Endothelial cell of umbilical vein (primary cell): ENCODE measurements at regions not wholly inside any gene's neighbourhood (a gene's known extent, or its start where the extent isn't known, plus 50 kb on each side); places are given as distances from the start of the nearest gene placed in this dataset.

Experiments
- BruUV-seq: library from RNA; stranded (reverse); fragments of 400-500 nt; replicated peaks from 2 replicates; lab custom pipeline; 2021; lab: Mats Ljungman, UMichigan
- CTCF ChIA-PET: fragments of 300-600, 350-600 bp; sonication (Branson Sonifier 250); formaldehyde crosslinking; loops from one replicate; lab custom pipeline; 2021; ENCODE audit warnings: antibody characterized with exemption, inconsistent platforms; lab: Charles Lee
- POLR2A ChIA-PET: fragments of 300-600, 350-600 bp; sonication (Branson Sonifier 250); formaldehyde crosslinking; loops from one replicate; lab custom pipeline; 2021; ENCODE audit warnings: antibody characterized with exemption, inconsistent platforms; lab: Charles Lee
- DNase-seq: peaks from one replicate; pipeline ENCODE4 v3.0.0-alpha.2; 2011; ENCODE audit warnings: low read depth, low spot score
- FAIRE-seq: peaks from 2 replicates; lab custom pipeline; 2011; peaks lifted over from hg19 to GRCh38; lab: Jason Lieb, UNC
- H2AFZ ChIP-seq: 2 replicates; pipeline ENCODE4 v1.6.0; 2012; ENCODE audit warnings: low read depth, low read length, control low read depth, inconsistent platforms
- H3K27ac ChIP-seq: 2 replicates; pipeline ENCODE4 v1.5.1; 2011; ENCODE audit warnings: low read depth, mild to moderate bottlenecking, control low read depth, low read length, moderate library complexity; ENCODE audit not compliant: insufficient read depth
- H3K27me3 ChIP-seq, 2 experiments: 2 replicates each; pipeline versions ENCODE4 v1.6.0 to v1.6.1; 2011; ENCODE audit warnings: low read length in 2 of 2, mixed read lengths in 1 of 2; ENCODE audit not compliant: control insufficient read depth in 2 of 2, insufficient read depth in 2 of 2
- H3K36me3 ChIP-seq, 2 experiments: 2 replicates in 1 of 2; 3 replicates in 1 of 2; pipeline ENCODE4 v1.5.1; 2011; ENCODE audit warnings: low read length in 2 of 2, mild to moderate bottlenecking in 1 of 2, moderate library complexity in 1 of 2; ENCODE audit not compliant: control insufficient read depth in 2 of 2, insufficient read depth in 2 of 2; ENCODE audit errors: extremely low read depth in 1 of 2
- H3K4me1 ChIP-seq: 3 replicates; pipeline ENCODE4 v1.5.1; 2011; ENCODE audit warnings: mild to moderate bottlenecking, low read length; ENCODE audit not compliant: control insufficient read depth, insufficient read depth; ENCODE audit errors: extremely low read depth
- H3K4me2 ChIP-seq: 2 replicates; pipeline ENCODE4 v1.6.1; 2011; ENCODE audit warnings: low read length, control low read depth, mixed read lengths; ENCODE audit not compliant: insufficient read depth
- H3K4me3 ChIP-seq, 3 experiments: fragments of 200-600 bp in 1 of 3; sonication (generic), shearing (Covaris generic) in 1 of 3; replicated peaks in 1 of 3; 2 replicates each; pipeline ENCODE4 v1.5.1; 2011 to 2016; ENCODE audit warnings: control low read depth in 3 of 3, low read length in 3 of 3, mild to moderate bottlenecking in 2 of 3, inconsistent platforms in 1 of 3, low read depth in 1 of 3, moderate library complexity in 1 of 3; ENCODE audit not compliant: insufficient read depth in 1 of 3
- H3K79me2 ChIP-seq: 2 replicates; pipeline ENCODE4 v1.6.0; 2012; ENCODE audit warnings: low read length, inconsistent platforms; ENCODE audit not compliant: control insufficient read depth, insufficient read depth
- H3K9ac ChIP-seq: replicated peaks from 2 replicates; pipeline ENCODE3; 2011; ENCODE audit warnings: low read length, control low read depth; ENCODE audit not compliant: insufficient read depth; ENCODE audit errors: extremely low read depth
- H3K9me1 ChIP-seq: replicated peaks from 3 replicates; pipeline ENCODE4 v1.6.0; 2011; ENCODE audit warnings: mild to moderate bottlenecking, low read length; ENCODE audit not compliant: control insufficient read depth, insufficient read depth; ENCODE audit errors: extremely low read depth
- H3K9me3 ChIP-seq: replicated peaks from 2 replicates; pipeline ENCODE4 v1.5.1; 2012; ENCODE audit warnings: low read length, inconsistent platforms; ENCODE audit not compliant: control insufficient read depth, insufficient read depth
- H4K20me1 ChIP-seq: replicated peaks from 2 replicates; pipeline ENCODE3; 2011; ENCODE audit warnings: mild to moderate bottlenecking, low read length; ENCODE audit not compliant: control insufficient read depth, insufficient read depth; ENCODE audit errors: extremely low read depth
- CTCF ChIP-seq, 2 donors: IDR thresholded peaks; 1 replicate in 1 of 2; 2 replicates in 1 of 2; pipeline ENCODE4 v1.5.1; 2011; ENCODE audit warnings: low read length in 2 of 2, mild to moderate bottlenecking in 2 of 2, moderate library complexity in 2 of 2, control low read depth in 1 of 2, inconsistent platforms in 1 of 2, low read depth in 1 of 2; ENCODE audit not compliant: insufficient read depth in 1 of 2; ENCODE audit errors: extremely low read depth in 1 of 2
- EZH2 ChIP-seq: IDR thresholded peaks from 2 replicates; pipeline ENCODE4 v1.6.1; 2012; ENCODE audit warnings: borderline replicate concordance, low read depth, mild to moderate bottlenecking, moderate library complexity, low read length, inconsistent platforms; ENCODE audit not compliant: severe bottlenecking
- FOS ChIP-seq: IDR thresholded peaks from 2 replicates; pipeline ENCODE4 v1.6.1; 2011; ENCODE audit warnings: mild to moderate bottlenecking, low read length, moderate library complexity, borderline replicate concordance; ENCODE audit not compliant: insufficient read depth
- GATA2 ChIP-seq: IDR thresholded peaks from 2 replicates; pipeline ENCODE4 v1.7.0; 2011; ENCODE audit warnings: low read depth, mild to moderate bottlenecking, moderate library complexity, mixed read lengths, low read length; ENCODE audit not compliant: insufficient read length, insufficient read depth
- JUN ChIP-seq: IDR thresholded peaks from 2 replicates; pipeline ENCODE4 v1.6.1; 2011; ENCODE audit warnings: borderline replicate concordance, low read depth; ENCODE audit not compliant: insufficient read length, insufficient read depth
- MAX ChIP-seq: IDR thresholded peaks from 2 replicates; pipeline ENCODE4 v1.6.1; 2011; ENCODE audit not compliant: insufficient read depth, insufficient read length
- MYC ChIP-seq: IDR thresholded peaks from one replicate; pipeline ENCODE4 v1.6.1; 2011; ENCODE audit warnings: mild to moderate bottlenecking, low read depth, low read length
- POLR2A ChIP-seq: IDR thresholded peaks from 2 replicates; pipeline ENCODE4 v1.6.1; 2012; ENCODE audit warnings: low read depth, mild to moderate bottlenecking, control low read depth, low read length
- POLR2AphosphoS5 ChIP-seq: IDR thresholded peaks from 2 replicates; pipeline ENCODE4 v1.6.1; 2012; ENCODE audit warnings: low read depth, mild to moderate bottlenecking, control low read depth, low read length, moderate library complexity; ENCODE audit not compliant: insufficient read depth
- dilution Hi-C: fragments of 300-500 bp; cut with MboI; formaldehyde crosslinking; loops from one replicate; pipeline ENCODE4 v1.15.0; 2019; ENCODE audit warnings: low sequenced_read_pairs; ENCODE audit not compliant: extremely low pct_ligation_motif_present
- intact Hi-C: fragments of 100-400 bp; cut with micrococcal nuclease; formaldehyde crosslinking; loops from one replicate; pipeline ENCODE4 v1.10.0; 2022

- H3K4me2 ChIP-seq = no peak overlapping the region
- intact Hi-C loops = no loop called here
- no peak overlapping the region for H3K4me3 ChIP-seq
- ChIA-PET CTCF (no interaction called here), POLR2A (no interaction called here)
- FAIRE-seq (no peak), DNase-seq (no peak)
- no peak overlapping the region for H2AFZ ChIP-seq
- no peaks in the 10 kb centered on the region for H3K27me3 ChIP-seq
- no peaks in the 10 kb centered on the region for H3K9me1 ChIP-seq
- H3K79me2 ChIP-seq = no peaks in the 10 kb centered on the region
- no peaks in the 10 kb centered on the region for H3K36me3 ChIP-seq
- H3K9me3 ChIP-seq = peaks cover 8% of the 10 kb centered on the region
- BruUV-seq = no TSS peak
- dilution Hi-C loops = no loop called here
- no peak overlapping the region for H3K27ac ChIP-seq
- no peak overlapping the region for H3K9ac ChIP-seq
- TF ChIP-seq CTCF (IDR thresholded peaks at IDR 0.05; ENCODE audit: extremely low read depth in 1 of 2, insufficient read depth in 1 of 2, low read depth in 1 of 2, low read length in 2 of 2) (no peak), MYC (no peak), JUN (no peak), EZH2 (no peak), POLR2AphosphoS5 (no peak), POLR2A (no peak), MAX (no peak), FOS (no peak), GATA2 (no peak)
- H4K20me1 ChIP-seq = no peaks in the 10 kb centered on the region
- H3K4me1 ChIP-seq = no peaks in the 10 kb centered on the region
Measured at GRCh38 chr1:2859881-2860430, 58.5 kb upstream of the TTC34 start.
